ENCODE measurements at regions not wholly inside any gene's neighbourhood (a gene's known extent, or its start where the extent isn't known, plus 50 kb on each side); places are given as distances from the start of the nearest gene placed in this dataset.
"Not testable (repeated sequence)": the region's sequence is repeated elsewhere in the genome, so short reads cannot be mapped to it uniquely, and the experiment has no call there.

- not testable (repeated sequence) for H3K4me2 ChIP-seq (ENCODE audit: insufficient read depth, low read length); H3K27me3 ChIP-seq (ENCODE audit: insufficient read depth, low read length); H4K20me1 ChIP-seq (ENCODE audit: insufficient read depth, low read length); H3K4me1 ChIP-seq (ENCODE audit: insufficient read depth, low read length); H3K27ac ChIP-seq (ENCODE audit: low read depth, low read length); H3K9me3 ChIP-seq (ENCODE audit: low read depth, low read length); H3K79me2 ChIP-seq (ENCODE audit: insufficient read depth, low read length); H3K36me3 ChIP-seq (ENCODE audit: insufficient read depth, low read length); H2AFZ ChIP-seq (ENCODE audit: low read length); H3K4me3 ChIP-seq (ENCODE audit: insufficient read depth, low read length); DNase-seq (ENCODE audit: insufficient read length, low spot score, missing footprints)
Observed at GRCh38 chr16:18092605-18093004, 243.9 kb downstream of the NPIPA8 start.

GRCh38 chr16:18080658-18081363 lies 255.7 kb downstream of the NPIPA8 start:
- not testable (repeated sequence) for H3K9me3 ChIP-seq (ENCODE audit: low read depth, low read length); H3K4me3 ChIP-seq (ENCODE audit: insufficient read depth, low read length); DNase-seq (ENCODE audit: insufficient read length, low spot score, missing footprints); H3K4me2 ChIP-seq (ENCODE audit: insufficient read depth, low read length); H3K27me3 ChIP-seq (ENCODE audit: insufficient read depth, low read length); H3K27ac ChIP-seq (ENCODE audit: low read depth, low read length); H4K20me1 ChIP-seq (ENCODE audit: insufficient read depth, low read length); H3K4me1 ChIP-seq (ENCODE audit: insufficient read depth, low read length); H3K36me3 ChIP-seq (ENCODE audit: insufficient read depth, low read length); H3K79me2 ChIP-seq (ENCODE audit: insufficient read depth, low read length); H2AFZ ChIP-seq (ENCODE audit: low read length)

GRCh38 chr16:18077910-18078309 lies 258.6 kb downstream of the NPIPA8 start:
- H3K27ac ChIP-seq (ENCODE audit: low read depth, low read length); H3K4me3 ChIP-seq (ENCODE audit: insufficient read depth, low read length); H3K27me3 ChIP-seq (ENCODE audit: insufficient read depth, low read length); H3K9me3 ChIP-seq (ENCODE audit: low read depth, low read length); H3K4me2 ChIP-seq (ENCODE audit: insufficient read depth, low read length); DNase-seq (ENCODE audit: insufficient read length, low spot score, missing footprints); H3K4me1 ChIP-seq (ENCODE audit: insufficient read depth, low read length); H3K36me3 ChIP-seq (ENCODE audit: insufficient read depth, low read length); H3K79me2 ChIP-seq (ENCODE audit: insufficient read depth, low read length); H4K20me1 ChIP-seq (ENCODE audit: insufficient read depth, low read length); H2AFZ ChIP-seq (ENCODE audit: low read length): not testable (repeated sequence)

GRCh38 chr16:18072161-18072560 lies 264.4 kb downstream of the NPIPA8 start:
- Histone ChIP-seq H3K79me2 (ENCODE audit: insufficient read depth, low read length) (no peaks in the 10 kb centered on the region), H3K9me3 (ENCODE audit: low read depth, low read length) (no peaks in the 10 kb centered on the region), H3K36me3 (ENCODE audit: insufficient read depth, low read length) (no peaks in the 10 kb centered on the region), H3K4me3 (ENCODE audit: insufficient read depth, low read length) (no peak overlapping the region), H3K4me2 (ENCODE audit: insufficient read depth, low read length) (no peak overlapping the region), H3K27ac (ENCODE audit: low read depth, low read length) (no peak overlapping the region), H4K20me1 (ENCODE audit: insufficient read depth, low read length) (no peaks in the 10 kb centered on the region), H2AFZ (ENCODE audit: low read length) (no peak overlapping the region), H3K4me1 (ENCODE audit: insufficient read depth, low read length) (no peaks in the 10 kb centered on the region), H3K27me3 (ENCODE audit: insufficient read depth, low read length) (no peaks in the 10 kb centered on the region)
- TF ChIP-seq CTCF (IDR thresholded peaks at IDR 0.05; ENCODE audit: extremely low read depth, low read depth, low read length) = no peak
- DNase-seq (ENCODE audit: insufficient read length, low spot score, missing footprints) = no peak

- Histone ChIP-seq H3K27ac (ENCODE audit: low read depth, low read length) (no peak overlapping the region), H3K4me3 (ENCODE audit: insufficient read depth, low read length) (no peak overlapping the region), H3K4me2 (ENCODE audit: insufficient read depth, low read length) (no peak overlapping the region), H2AFZ (ENCODE audit: low read length) (no peak overlapping the region), H3K36me3 (ENCODE audit: insufficient read depth, low read length) (no peaks in the 10 kb centered on the region), H3K79me2 (ENCODE audit: insufficient read depth, low read length) (no peaks in the 10 kb centered on the region), H3K4me1 (ENCODE audit: insufficient read depth, low read length) (no peaks in the 10 kb centered on the region), H3K27me3 (ENCODE audit: insufficient read depth, low read length) (no peaks in the 10 kb centered on the region), H3K9me3 (ENCODE audit: low read depth, low read length) (no peaks in the 10 kb centered on the region), H4K20me1 (ENCODE audit: insufficient read depth, low read length) (no peaks in the 10 kb centered on the region)
- TF ChIP-seq CTCF (IDR thresholded peaks at IDR 0.05; ENCODE audit: extremely low read depth, low read depth, low read length) = no peak
- no peak for DNase-seq (ENCODE audit: insufficient read length, low spot score, missing footprints)
Observed at GRCh38 chr16:18069683-18070082, 266.9 kb downstream of the NPIPA8 start.

All from osteoblast (primary cell).